Mononuclear cell (primary cell): ENCODE measurements at regions not wholly inside any gene's neighbourhood (a gene's known extent, or its start where the extent isn't known, plus 50 kb on each side); places are given as distances from the start of the nearest gene placed in this dataset.

Source experiments
- H3K27me3 ChIP-seq: 2 replicates; pipeline ENCODE4 v1.6.0; 2011; ENCODE audit warnings: low read length, control low read depth; ENCODE audit not compliant: insufficient read depth
- H3K4me1 ChIP-seq: 2 replicates; pipeline ENCODE4 v1.5.1; 2011; ENCODE audit warnings: mild to moderate bottlenecking, low read length, control low read depth; ENCODE audit not compliant: insufficient read depth
- H3K4me3 ChIP-seq: 2 replicates; pipeline ENCODE4 v1.5.1; 2011; ENCODE audit warnings: mild to moderate bottlenecking, low read length, moderate library complexity
- H3K9me3 ChIP-seq: 2 replicates; pipeline ENCODE4 v1.5.1; 2011; ENCODE audit warnings: low read depth, mild to moderate bottlenecking, control low read depth, low read length

- Histone ChIP-seq H3K4me3 (no peak overlapping the region), H3K9me3 (no peaks in the 10 kb centered on the region), H3K27me3 (no peaks in the 10 kb centered on the region), H3K4me1 (no peaks in the 10 kb centered on the region)
Observed at GRCh38 chr11:115774756-115775155, 270.5 kb upstream of the CADM1 start.

- H3K4me1 ChIP-seq = no peaks in the 10 kb centered on the region
- no peaks in the 10 kb centered on the region for H3K9me3 ChIP-seq
- no peak overlapping the region for H3K4me3 ChIP-seq
- no peaks in the 10 kb centered on the region for H3K27me3 ChIP-seq
Observed at GRCh38 chr11:115769891-115770290, 265.7 kb upstream of the CADM1 start.

GRCh38 chr11:115767883-115768282 is 263.7 kb upstream of the CADM1 start:
- H3K27me3 ChIP-seq = no peaks in the 10 kb centered on the region
- H3K9me3 ChIP-seq = no peaks in the 10 kb centered on the region
- H3K4me3 ChIP-seq = no peak overlapping the region
- H3K4me1 ChIP-seq = no peaks in the 10 kb centered on the region

- Histone ChIP-seq H3K4me1 (no peaks in the 10 kb centered on the region), H3K4me3 (no peak overlapping the region), H3K27me3 (no peaks in the 10 kb centered on the region), H3K9me3 (no peaks in the 10 kb centered on the region)
Observed at GRCh38 chr11:115767047-115767802, 263.0 kb upstream of the CADM1 start.

- Histone ChIP-seq H3K4me1 (no peaks in the 10 kb centered on the region), H3K4me3 (no peak overlapping the region), H3K27me3 (no peaks in the 10 kb centered on the region), H3K9me3 (no peaks in the 10 kb centered on the region)
Observed at GRCh38 chr11:115766561-115766960, 262.3 kb upstream of the CADM1 start.

GRCh38 chr11:115765803-115766239 is 261.6 kb upstream of the CADM1 start:
- peaks cover 3% of the 10 kb centered on the region for H3K27me3 ChIP-seq
- H3K4me3 ChIP-seq = no peak overlapping the region
- H3K4me1 ChIP-seq = peaks cover 7% of the 10 kb centered on the region
- H3K9me3 ChIP-seq = no peaks in the 10 kb centered on the region

GRCh38 chr11:115764176-115764575 is 260.0 kb upstream of the CADM1 start:
- H3K27me3 ChIP-seq = peaks cover 7% of the 10 kb centered on the region
- no peaks in the 10 kb centered on the region for H3K9me3 ChIP-seq
- no peak overlapping the region for H3K4me3 ChIP-seq
- peaks cover 11% of the 10 kb centered on the region for H3K4me1 ChIP-seq

- Histone ChIP-seq H3K4me3 (no peak overlapping the region), H3K4me1 (peaks cover 11% of the 10 kb centered on the region), H3K9me3 (no peaks in the 10 kb centered on the region), H3K27me3 (peaks cover 15% of the 10 kb centered on the region)
Observed at GRCh38 chr11:115761817-115762216, 257.6 kb upstream of the CADM1 start.

- no peak overlapping the region for H3K4me3 ChIP-seq
- H3K27me3 ChIP-seq = peaks cover 15% of the 10 kb centered on the region
- no peaks in the 10 kb centered on the region for H3K9me3 ChIP-seq
- peaks cover 11% of the 10 kb centered on the region for H3K4me1 ChIP-seq
Observed at GRCh38 chr11:115761348-115761747, 257.1 kb upstream of the CADM1 start.

- H3K4me1 ChIP-seq = peaks cover 11% of the 10 kb centered on the region
- no peak overlapping the region for H3K4me3 ChIP-seq
- H3K9me3 ChIP-seq = no peaks in the 10 kb centered on the region
- H3K27me3 ChIP-seq = peaks cover 15% of the 10 kb centered on the region
Observed at GRCh38 chr11:115760461-115761320, 256.5 kb upstream of the CADM1 start.

GRCh38 chr11:115759622-115760460 is 255.6 kb upstream of the CADM1 start:
- Histone ChIP-seq H3K4me1 (peaks cover 11% of the 10 kb centered on the region), H3K9me3 (no peaks in the 10 kb centered on the region), H3K27me3 (peaks cover 15% of the 10 kb centered on the region), H3K4me3 (peak overlapping the region; percentile 36)

- H3K4me3 ChIP-seq = no peak overlapping the region
- H3K27me3 ChIP-seq = peaks cover 15% of the 10 kb centered on the region
- H3K4me1 ChIP-seq = peaks cover 11% of the 10 kb centered on the region
- H3K9me3 ChIP-seq = no peaks in the 10 kb centered on the region
Observed at GRCh38 chr11:115758011-115758410, 253.8 kb upstream of the CADM1 start.

- H3K4me1 ChIP-seq = no peaks in the 10 kb centered on the region
- H3K4me3 ChIP-seq = no peak overlapping the region
- peaks cover 6% of the 10 kb centered on the region for H3K27me3 ChIP-seq
- H3K9me3 ChIP-seq = no peaks in the 10 kb centered on the region
Observed at GRCh38 chr11:115751243-115752015, 247.2 kb upstream of the CADM1 start.
